ENCODE measurements at regions not wholly inside any gene's neighbourhood (a gene's known extent, or its start where the extent isn't known, plus 50 kb on each side); places are given as distances from the start of the nearest gene placed in this dataset.
A peak's percentile ranks its signal among the peaks of the same experiment; 100 is the strongest.

DNA sequence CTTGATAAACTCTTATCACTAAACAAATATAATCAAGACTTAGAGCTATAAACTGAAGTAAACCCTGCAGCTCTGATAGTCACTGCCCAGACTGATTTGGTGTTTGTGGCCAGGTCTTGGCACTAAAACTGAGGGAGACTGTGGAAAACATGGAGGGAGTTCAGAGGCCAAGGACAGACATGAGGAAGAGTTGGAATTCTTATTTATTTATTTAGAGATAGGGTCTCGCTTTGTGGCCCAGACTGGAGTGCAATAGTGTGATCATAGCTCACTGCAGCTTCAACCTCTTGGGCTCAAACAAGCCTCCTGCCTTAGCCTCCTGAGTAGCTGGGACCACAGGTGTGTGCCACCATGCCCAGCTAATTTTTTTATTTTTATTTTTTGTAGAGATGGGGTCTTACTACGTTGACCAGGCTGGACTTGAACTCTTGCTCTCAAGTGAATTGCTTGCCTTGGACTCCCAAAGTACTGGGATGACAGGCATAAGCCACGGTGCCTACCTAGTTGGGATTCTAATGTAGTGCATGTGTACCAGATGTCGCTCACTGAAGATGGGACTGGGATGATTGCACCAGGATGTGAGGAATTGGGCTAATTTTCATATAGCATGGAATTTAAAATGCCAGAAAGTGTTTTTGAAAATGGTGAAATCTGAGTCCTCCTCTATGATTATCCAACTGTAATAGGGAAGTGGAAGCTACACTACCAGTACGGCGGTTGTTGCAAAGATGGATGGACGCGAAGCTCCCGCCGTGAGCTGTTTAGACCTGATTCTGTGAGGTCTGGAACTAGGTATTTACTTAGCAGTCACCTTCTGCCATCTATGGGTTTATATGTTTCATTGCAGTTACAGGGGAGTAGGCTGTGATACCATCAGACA is 52.7 kb upstream of the CTLA4 start (continued):
- no peak for TF ChIP-seq DPF2 (CRISPR knock-in tag; IDR thresholded peaks at IDR 0.05; ENCODE audit: borderline replicate concordance, low read depth)
- TF ChIP-seq KAT2B (IDR thresholded peaks at IDR 0.05; ENCODE audit: borderline replicate concordance, low read depth, low read length): no peak
- no peak for TF ChIP-seq CERS6 (CRISPR knock-in tag; IDR thresholded peaks at IDR 0.05)
- no peak for TF ChIP-seq SMYD3 (CRISPR knock-in tag; IDR thresholded peaks at IDR 0.05)
- TF ChIP-seq ISL2 (CRISPR knock-in tag; IDR thresholded peaks at IDR 0.05): peak; percentile 50; the same call in 1 of the 2 replicates
- TF ChIP-seq KAT8 (CRISPR knock-in tag; IDR thresholded peaks at IDR 0.05): peak; percentile 44; the same call in 1 of the 2 replicates
- no peak for TF ChIP-seq ZNF687 (CRISPR knock-in tag; IDR thresholded peaks at IDR 0.05)
- no peak for TF ChIP-seq ELF1 (CRISPR knock-in tag; IDR thresholded peaks at IDR 0.05)
- no peak for TF ChIP-seq FOXK1 (CRISPR knock-in tag; IDR thresholded peaks at IDR 0.05; ENCODE audit: borderline replicate concordance, low read depth)
- no peak for TF ChIP-seq UBTF (CRISPR knock-in tag; IDR thresholded peaks at IDR 0.05)
- TF ChIP-seq KLF6 (CRISPR knock-in tag; IDR thresholded peaks at IDR 0.05): no peak
- TF ChIP-seq EED (CRISPR knock-in tag; IDR thresholded peaks at IDR 0.05): no peak
- no peak for TF ChIP-seq ZNF33B (CRISPR knock-in tag; IDR thresholded peaks at IDR 0.05)
- peak; percentile 65; the same call in 1 of the 2 replicates for TF ChIP-seq ZNF292 (CRISPR knock-in tag; IDR thresholded peaks at IDR 0.05; ENCODE audit: borderline replicate concordance, low read depth)
- TF ChIP-seq TCF7L2 (IDR thresholded peaks at IDR 0.05; ENCODE audit: low read depth, low read length): no peak
- no peak for TF ChIP-seq HCFC1 (IDR thresholded peaks at IDR 0.05; ENCODE audit: low read depth, low read length)
- TF ChIP-seq, protein P1, sequence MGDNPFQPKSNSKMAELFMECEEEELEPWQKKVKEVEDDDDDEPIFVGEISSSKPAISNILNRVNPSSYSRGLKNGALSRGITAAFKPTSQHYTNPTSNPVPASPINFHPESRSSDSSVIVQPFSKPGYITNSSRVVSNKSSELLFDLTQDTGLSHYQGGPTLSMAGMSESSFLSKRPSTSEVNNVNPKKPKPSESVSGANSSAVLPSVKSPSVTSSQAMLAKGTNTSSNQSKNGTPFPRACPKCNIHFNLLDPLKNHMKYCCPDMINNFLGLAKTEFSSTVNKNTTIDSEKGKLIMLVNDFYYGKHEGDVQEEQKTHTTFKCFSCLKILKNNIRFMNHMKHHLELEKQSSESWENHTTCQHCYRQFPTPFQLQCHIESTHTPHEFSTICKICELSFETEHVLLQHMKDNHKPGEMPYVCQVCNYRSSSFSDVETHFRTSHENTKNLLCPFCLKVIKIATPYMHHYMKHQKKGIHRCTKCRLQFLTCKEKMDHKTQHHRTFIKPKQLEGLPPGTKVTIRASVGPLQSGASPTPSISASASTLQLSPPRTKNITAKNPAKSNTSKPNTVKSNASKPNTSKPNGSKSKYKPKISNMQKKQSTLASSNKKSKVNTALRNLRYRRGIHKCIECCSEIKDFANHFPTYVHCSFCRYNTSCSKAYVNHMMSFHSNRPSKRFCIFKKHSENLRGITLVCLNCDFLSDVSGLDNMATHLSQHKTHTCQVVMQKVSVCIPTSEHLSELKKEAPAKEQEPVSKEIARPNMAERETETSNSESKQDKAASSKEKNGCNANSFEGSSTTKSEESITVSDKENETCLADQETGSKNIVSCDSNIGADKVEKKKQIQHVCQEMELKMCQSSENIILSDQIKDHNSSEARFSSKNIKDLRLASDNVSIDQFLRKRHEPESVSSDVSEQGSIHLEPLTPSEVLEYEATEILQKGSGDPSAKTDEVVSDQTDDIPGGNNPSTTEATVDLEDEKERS (CRISPR knock-in tag; IDR thresholded peaks at IDR 0.05): peak; percentile 73; the same call in 1 of the 2 replicates
- no peak for TF ChIP-seq ZNF703 (CRISPR knock-in tag; IDR thresholded peaks at IDR 0.05; ENCODE audit: borderline replicate concordance)

Measured in HepG2 (cell line).